Keratinocyte (primary cell): ENCODE measurements at regions not wholly inside any gene's neighbourhood (a gene's known extent, or its start where the extent isn't known, plus 50 kb on each side); places are given as distances from the start of the nearest gene placed in this dataset.

Experiments
- CTCF ChIP-seq, 3 experiments: IDR thresholded peaks in 1 of 3; conservative IDR thresholded peaks in 1 of 3; optimal IDR thresholded peaks in 1 of 3; 2 replicates in 2 of 3; 3 replicates in 1 of 3; pipeline versions ENCODE3 to v1.5.1; 2011; ENCODE audit warnings: low read length in 3 of 3, mild to moderate bottlenecking in 3 of 3, moderate library complexity in 2 of 3, control low read depth in 1 of 3, inconsistent platforms in 1 of 3; ENCODE audit not compliant: insufficient read depth in 2 of 3; ENCODE audit errors: extremely low read depth in 1 of 3
- EZH2 ChIP-seq: IDR thresholded peaks from one replicate; pipeline ENCODE4 v1.6.1; 2012; ENCODE audit warnings: inconsistent platforms, mild to moderate bottlenecking, low read length, moderate library complexity

DNA sequence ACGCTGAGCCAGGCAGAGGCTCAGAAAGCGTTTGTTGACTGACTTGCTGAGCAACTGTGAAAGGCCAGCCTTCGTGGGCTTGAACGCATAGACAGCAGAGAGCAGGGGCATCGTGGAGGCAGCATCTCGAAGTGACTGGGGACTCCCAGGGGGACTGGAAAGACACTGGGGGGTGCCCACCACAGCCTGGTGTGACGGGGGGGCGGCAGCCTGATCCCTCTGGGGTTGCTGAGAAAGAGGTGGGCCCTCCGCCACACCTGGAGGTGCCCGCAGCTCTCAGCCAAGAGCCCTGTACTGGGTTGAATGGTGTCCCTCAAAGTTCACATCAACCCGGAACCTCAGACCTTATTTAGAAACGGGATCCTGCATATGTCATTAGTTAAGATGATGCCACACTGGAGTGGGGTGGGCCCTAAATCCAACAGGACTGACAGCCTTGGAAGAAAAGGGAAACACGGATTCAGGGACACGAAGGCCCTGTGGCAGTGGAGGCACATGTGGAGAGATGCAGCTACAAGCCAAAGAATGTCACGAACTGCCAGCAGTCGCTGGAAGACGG is 84.6 kb downstream of the RFLNA start:
- TF ChIP-seq EZH2 (no peak), CTCF (optimal IDR thresholded peaks at IDR 0.05 in 1 of 3, IDR thresholded peaks at IDR 0.05 in 1 of 3, conservative IDR thresholded peaks at IDR 0.05 in 1 of 3; ENCODE audit: extremely low read depth in 1 of 3, insufficient read depth in 2 of 3, low read length in 3 of 3) (no peak)
